IPS-18a (cell line): ENCODE measurements at regions not wholly inside any gene's neighbourhood (a gene's known extent, or its start where the extent isn't known, plus 50 kb on each side); places are given as distances from the start of the nearest gene placed in this dataset.

Source experiments
- H3K27ac ChIP-seq: one replicate; pipeline ENCODE4 v1.5.1; 2013; ENCODE audit warnings: low read length
- H3K27me3 ChIP-seq: one replicate; pipeline ENCODE4 v1.6.1; 2013; ENCODE audit warnings: mild to moderate bottlenecking, low read length; ENCODE audit not compliant: control insufficient read depth, insufficient read depth
- H3K36me3 ChIP-seq: one replicate; pipeline ENCODE4 v1.6.1; 2013; ENCODE audit warnings: low read depth, low read length; ENCODE audit not compliant: control insufficient read depth
- H3K4me1 ChIP-seq: one replicate; pipeline ENCODE4 v1.6.1; 2013; ENCODE audit warnings: low read depth, low read length; ENCODE audit not compliant: control insufficient read depth
- H3K4me3 ChIP-seq: one replicate; pipeline ENCODE4 v1.5.1; 2013; ENCODE audit warnings: low read length
- H3K9ac ChIP-seq: one replicate; pipeline ENCODE4 v1.6.1; 2013; ENCODE audit warnings: mild to moderate bottlenecking, low read length, moderate library complexity
- H3K9me3 ChIP-seq: one replicate; pipeline ENCODE4 v1.6.1; 2013; ENCODE audit warnings: low read depth, low read length; ENCODE audit not compliant: control insufficient read depth

DNA sequence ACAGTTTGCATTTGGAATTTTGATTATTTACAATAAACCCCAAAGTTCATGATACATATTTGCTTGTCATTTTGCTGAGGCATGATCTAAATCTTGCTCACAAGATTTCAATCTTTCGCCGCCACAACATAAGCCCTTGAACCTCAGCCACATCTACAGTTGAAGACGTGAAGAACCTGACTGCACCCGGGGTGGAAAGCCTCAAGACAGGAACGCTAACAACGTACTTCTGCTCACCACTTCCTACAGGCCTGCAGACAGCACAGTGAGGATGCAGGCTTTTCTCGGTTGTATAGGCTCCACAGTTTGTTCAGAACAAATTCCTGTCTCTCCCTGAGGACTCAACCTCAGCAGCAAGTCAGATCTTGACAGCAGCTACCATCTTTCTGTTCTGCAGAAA lies 393.8 kb upstream of the PRKCQ start:
- Histone ChIP-seq H3K9ac (no peak overlapping the region), H3K27me3 (no peaks in the 10 kb centered on the region), H3K4me3 (no peak overlapping the region), H3K4me1 (no peaks in the 10 kb centered on the region), H3K9me3 (no peaks in the 10 kb centered on the region), H3K27ac (no peak overlapping the region), H3K36me3 (no peaks in the 10 kb centered on the region)

DNA sequence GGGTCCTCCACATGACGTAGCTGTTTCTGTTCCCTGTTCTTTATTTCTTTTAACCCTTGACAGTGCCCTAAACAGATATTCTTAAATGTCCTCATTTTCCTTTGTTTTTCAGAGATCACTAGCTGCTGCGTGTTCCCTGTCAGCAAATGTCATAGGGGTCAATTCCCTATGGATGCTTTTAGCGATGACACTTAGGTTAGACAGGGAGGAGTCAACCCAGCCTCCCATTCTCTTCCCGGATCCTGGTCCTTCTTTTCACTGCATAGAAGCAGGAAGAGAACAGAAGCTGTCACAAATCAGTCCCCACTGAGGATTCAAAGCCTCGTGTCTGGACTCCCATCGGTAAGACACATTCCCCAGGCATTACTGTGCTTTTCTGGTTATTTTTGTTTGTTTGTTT lies 392.1 kb upstream of the PRKCQ start:
- no peak overlapping the region for H3K9ac ChIP-seq
- no peaks in the 10 kb centered on the region for H3K27me3 ChIP-seq
- H3K27ac ChIP-seq, result no peak overlapping the region
- H3K4me3 ChIP-seq, result no peak overlapping the region
- no peaks in the 10 kb centered on the region for H3K9me3 ChIP-seq
- H3K4me1 ChIP-seq, result no peaks in the 10 kb centered on the region
- no peaks in the 10 kb centered on the region for H3K36me3 ChIP-seq

DNA sequence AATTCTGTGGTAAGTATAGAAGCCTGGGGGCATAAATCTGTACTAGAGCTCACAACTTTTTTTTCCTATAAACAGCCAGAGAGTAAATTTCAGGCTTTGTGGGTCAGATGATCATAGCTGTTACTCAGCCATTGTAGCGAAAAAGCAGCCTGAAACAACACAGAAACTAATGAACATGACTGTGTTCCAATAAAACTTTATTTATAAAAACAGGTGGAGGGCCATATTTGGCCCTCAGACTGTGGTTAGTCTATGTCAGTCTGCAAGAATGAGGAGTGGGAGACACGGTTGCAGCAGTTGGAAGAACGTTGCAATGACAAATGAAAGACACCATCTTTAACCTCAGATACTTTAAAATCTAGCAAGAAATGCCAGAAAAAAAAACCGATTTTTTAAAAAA lies 389.6 kb upstream of the PRKCQ start:
- Histone ChIP-seq H3K4me1 (no peaks in the 10 kb centered on the region), H3K9ac (no peak overlapping the region), H3K9me3 (no peaks in the 10 kb centered on the region), H3K27ac (no peak overlapping the region), H3K36me3 (no peaks in the 10 kb centered on the region), H3K27me3 (no peaks in the 10 kb centered on the region), H3K4me3 (no peak overlapping the region)

DNA sequence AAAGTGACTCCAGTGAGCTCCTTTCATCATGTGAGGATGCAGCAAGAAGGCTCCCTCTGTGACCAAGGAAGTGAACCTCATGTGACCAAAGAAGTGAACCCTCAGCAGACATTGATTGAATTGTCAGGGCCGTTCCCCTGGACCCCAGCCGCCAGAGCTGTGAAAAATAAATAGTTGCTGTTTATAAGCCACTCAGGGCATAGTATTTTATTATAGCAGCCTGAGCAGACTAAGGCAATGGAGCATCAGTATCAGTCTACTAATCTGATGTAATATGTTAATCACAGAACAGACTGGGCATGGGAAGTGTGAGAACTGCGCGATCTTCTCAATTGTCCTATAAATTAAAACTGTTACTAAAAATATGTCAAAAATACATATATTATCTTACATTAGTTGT lies 384.5 kb upstream of the PRKCQ start:
- H3K27me3 ChIP-seq, result no peaks in the 10 kb centered on the region
- no peaks in the 10 kb centered on the region for H3K4me1 ChIP-seq
- no peak overlapping the region for H3K27ac ChIP-seq
- no peaks in the 10 kb centered on the region for H3K9me3 ChIP-seq
- H3K4me3 ChIP-seq, result no peak overlapping the region
- no peaks in the 10 kb centered on the region for H3K36me3 ChIP-seq
- H3K9ac ChIP-seq, result no peak overlapping the region

DNA sequence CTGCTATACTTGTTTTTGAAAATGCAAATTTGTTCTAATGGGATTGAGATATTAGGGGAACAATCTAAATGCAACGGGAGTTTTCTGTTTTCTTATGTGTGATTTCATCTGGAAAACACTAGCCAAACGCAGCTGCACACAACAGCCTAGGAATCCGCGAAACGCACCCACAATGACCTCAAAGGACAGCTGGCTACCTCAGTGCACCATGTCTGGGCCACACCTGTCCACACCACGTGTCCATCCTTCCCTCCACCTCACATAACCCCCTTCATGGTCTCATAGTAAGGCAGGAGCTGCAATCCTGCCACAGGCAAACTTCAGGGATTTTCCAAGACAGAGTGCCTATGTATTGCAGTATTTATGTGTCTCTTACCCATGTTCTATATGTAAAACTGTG lies 382.5 kb upstream of the PRKCQ start:
- Histone ChIP-seq H3K9ac (no peak overlapping the region), H3K27ac (no peak overlapping the region), H3K4me3 (no peak overlapping the region), H3K9me3 (no peaks in the 10 kb centered on the region), H3K36me3 (no peaks in the 10 kb centered on the region), H3K27me3 (no peaks in the 10 kb centered on the region), H3K4me1 (no peaks in the 10 kb centered on the region)

DNA sequence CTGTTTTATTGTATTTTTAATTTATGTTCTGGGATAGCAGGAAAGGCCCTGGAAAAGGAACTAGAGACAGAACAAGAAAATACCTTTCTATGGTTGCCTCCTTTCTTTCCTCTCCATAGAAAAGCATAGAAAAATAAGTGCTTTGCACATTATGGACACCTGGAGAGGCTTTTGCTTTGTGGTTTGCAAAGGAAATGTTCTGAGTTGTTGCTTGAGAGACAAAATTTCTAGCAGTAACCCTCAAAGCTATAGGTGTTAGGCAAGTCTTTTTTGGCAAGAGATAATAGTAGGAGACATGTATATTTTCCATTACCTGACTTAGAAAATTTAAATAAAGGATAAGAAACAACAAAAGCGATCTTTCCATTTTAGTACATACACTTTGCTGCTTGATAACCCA lies 378.6 kb upstream of the PRKCQ start:
- Histone ChIP-seq H3K4me3 (no peak overlapping the region), H3K27ac (no peak overlapping the region), H3K36me3 (no peaks in the 10 kb centered on the region), H3K9me3 (no peaks in the 10 kb centered on the region), H3K4me1 (no peaks in the 10 kb centered on the region), H3K9ac (no peak overlapping the region), H3K27me3 (no peaks in the 10 kb centered on the region)

DNA sequence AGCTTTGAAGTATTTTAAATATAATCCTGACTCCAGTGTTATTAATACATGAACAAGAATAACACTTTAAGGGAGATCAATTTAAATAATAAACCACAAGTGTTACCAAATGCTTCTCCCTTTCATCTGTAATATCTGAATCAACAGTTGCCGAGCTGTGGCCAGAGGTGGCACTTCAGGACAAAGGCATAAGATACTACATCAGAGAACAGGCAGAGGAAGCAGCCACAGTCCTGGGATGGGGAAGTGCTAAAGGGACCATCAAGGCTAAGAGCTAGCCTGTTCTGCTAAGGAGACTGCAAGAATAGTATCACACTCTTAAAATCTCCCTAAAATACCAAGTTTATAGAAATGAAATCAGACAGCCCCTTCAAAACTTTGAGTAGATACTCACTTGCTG lies 378.2 kb upstream of the PRKCQ start:
- no peak overlapping the region for H3K4me3 ChIP-seq
- H3K27ac ChIP-seq, result no peak overlapping the region
- no peaks in the 10 kb centered on the region for H3K36me3 ChIP-seq
- no peaks in the 10 kb centered on the region for H3K27me3 ChIP-seq
- no peak overlapping the region for H3K9ac ChIP-seq
- H3K9me3 ChIP-seq, result no peaks in the 10 kb centered on the region
- no peaks in the 10 kb centered on the region for H3K4me1 ChIP-seq

DNA sequence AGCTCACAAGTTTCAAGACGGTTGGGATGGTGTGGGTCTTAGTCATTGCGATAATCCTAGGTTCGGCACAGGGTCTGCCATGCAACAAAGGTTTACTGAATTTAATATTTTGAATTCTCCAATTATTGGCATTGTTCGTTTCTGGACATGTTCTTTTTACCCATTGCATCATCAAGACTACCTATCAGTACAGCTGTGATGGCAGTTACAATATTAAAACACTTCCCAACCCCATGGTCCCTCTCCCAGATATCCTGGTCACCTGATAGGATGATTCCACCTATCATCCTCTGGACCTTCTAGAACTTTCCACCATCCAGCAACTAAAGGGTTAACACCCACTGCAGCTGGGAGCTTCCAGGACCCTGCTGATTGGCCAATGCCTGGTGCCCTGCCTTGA lies 377.8 kb upstream of the PRKCQ start:
- H3K9ac ChIP-seq, result no peak overlapping the region
- no peaks in the 10 kb centered on the region for H3K36me3 ChIP-seq
- H3K4me1 ChIP-seq, result no peaks in the 10 kb centered on the region
- H3K27me3 ChIP-seq, result no peaks in the 10 kb centered on the region
- H3K27ac ChIP-seq, result no peak overlapping the region
- H3K4me3 ChIP-seq, result no peak overlapping the region
- H3K9me3 ChIP-seq, result no peaks in the 10 kb centered on the region

DNA sequence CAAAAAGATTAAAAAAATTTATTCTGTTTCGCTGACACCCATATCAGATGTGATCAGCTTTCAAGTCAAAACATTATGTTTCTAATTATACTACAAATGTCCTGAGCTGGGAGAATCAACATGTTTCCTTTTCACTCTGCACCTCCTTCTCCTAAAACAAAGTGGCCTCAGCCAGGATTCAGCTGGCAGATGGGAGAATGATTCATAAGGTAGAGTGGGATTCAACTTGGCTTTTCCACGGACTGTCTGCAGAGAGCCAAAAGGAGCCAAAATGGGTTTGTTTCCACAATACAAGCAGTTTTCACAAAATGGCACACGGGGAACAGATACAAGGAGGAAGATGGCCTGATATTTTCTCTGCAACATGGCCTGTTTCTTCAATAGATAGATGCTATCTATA lies 376.5 kb upstream of the PRKCQ start:
- H3K4me1 ChIP-seq, result no peaks in the 10 kb centered on the region
- H3K27ac ChIP-seq, result no peak overlapping the region
- no peak overlapping the region for H3K9ac ChIP-seq
- H3K9me3 ChIP-seq, result no peaks in the 10 kb centered on the region
- no peaks in the 10 kb centered on the region for H3K36me3 ChIP-seq
- no peak overlapping the region for H3K4me3 ChIP-seq
- H3K27me3 ChIP-seq, result no peaks in the 10 kb centered on the region

DNA sequence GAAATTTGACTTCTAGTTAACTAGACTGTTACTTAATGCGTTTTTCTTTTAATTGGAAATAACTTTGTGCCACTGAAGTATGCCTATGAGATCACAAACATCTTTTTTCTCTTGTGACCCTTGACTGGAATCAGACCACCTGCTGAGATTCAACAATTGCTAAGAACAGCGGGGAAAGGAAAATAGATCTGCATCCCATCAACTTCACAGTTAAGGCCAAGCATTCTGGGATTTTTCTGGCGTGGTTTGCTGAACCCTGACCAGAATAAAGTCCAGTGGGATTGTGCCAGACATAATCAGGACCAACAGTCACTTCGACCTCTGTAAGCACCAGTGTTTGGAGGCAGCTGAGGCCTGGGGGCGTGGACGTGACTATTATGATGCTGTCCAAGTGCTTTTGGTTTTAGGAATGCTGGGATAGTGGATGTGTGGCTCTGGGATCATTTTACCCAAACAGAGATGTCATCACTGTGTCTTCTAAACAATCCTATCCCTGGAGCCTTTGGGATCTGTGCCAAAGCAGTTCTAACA lies 373.3 kb upstream of the PRKCQ start:
- no peaks in the 10 kb centered on the region for H3K36me3 ChIP-seq
- no peaks in the 10 kb centered on the region for H3K4me1 ChIP-seq
- H3K9ac ChIP-seq, result no peak overlapping the region
- H3K9me3 ChIP-seq, result no peaks in the 10 kb centered on the region
- H3K27ac ChIP-seq, result no peak overlapping the region
- H3K4me3 ChIP-seq, result no peak overlapping the region
- H3K27me3 ChIP-seq, result no peaks in the 10 kb centered on the region

DNA sequence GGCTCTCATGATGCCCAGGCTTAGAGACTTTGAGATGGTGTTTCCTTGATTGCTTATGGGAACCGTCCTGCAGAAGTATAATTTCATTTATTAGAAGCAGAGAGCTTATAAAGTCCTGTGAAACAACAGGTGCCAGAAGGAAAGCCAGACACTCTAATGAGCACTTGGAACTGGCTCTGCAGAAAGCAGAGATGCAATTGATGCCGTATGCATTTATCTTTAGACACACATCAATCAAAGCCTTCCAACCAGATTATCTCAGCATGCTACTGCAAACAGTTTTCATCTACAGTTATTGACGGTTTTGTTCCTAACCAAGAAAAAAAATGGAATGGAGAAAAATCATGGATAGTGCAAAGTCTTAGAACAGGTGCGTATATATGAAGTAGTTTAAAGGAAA lies 371.7 kb upstream of the PRKCQ start:
- H3K36me3 ChIP-seq, result no peaks in the 10 kb centered on the region
- no peaks in the 10 kb centered on the region for H3K9me3 ChIP-seq
- no peak overlapping the region for H3K9ac ChIP-seq
- no peaks in the 10 kb centered on the region for H3K27me3 ChIP-seq
- H3K4me3 ChIP-seq, result no peak overlapping the region
- H3K27ac ChIP-seq, result no peak overlapping the region
- no peaks in the 10 kb centered on the region for H3K4me1 ChIP-seq

DNA sequence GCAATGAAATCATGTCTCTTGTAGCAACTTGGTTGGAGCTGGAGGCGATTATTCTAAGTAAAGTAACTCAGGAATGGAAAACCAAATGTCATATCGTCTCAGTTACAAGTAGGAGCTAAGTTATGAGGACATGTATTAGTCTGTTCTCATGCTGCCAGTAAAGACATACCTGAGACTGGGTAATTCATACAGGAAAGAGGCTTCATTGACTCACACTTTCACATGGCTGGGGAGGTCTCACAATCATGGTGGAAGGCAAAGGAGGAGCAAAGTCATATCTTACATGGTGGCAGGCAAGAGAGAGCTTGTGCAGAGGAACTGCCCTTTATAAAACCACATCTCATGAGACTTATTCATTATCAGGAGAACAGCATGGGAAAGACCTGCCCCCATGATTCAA lies 370.1 kb upstream of the PRKCQ start:
- Histone ChIP-seq H3K27me3 (no peaks in the 10 kb centered on the region), H3K4me3 (no peak overlapping the region), H3K4me1 (no peaks in the 10 kb centered on the region), H3K9me3 (no peaks in the 10 kb centered on the region), H3K9ac (no peak overlapping the region), H3K27ac (no peak overlapping the region), H3K36me3 (no peaks in the 10 kb centered on the region)
